NT2/D1 (cell line): ENCODE measurements at regions not wholly inside any gene's neighbourhood (a gene's known extent, or its start where the extent isn't known, plus 50 kb on each side); places are given as distances from the start of the nearest gene placed in this dataset.

Experiments used
- SUZ12 ChIP-seq: IDR thresholded peaks from 2 replicates; pipeline ENCODE4 v1.6.1; 2011; ENCODE audit not compliant: insufficient read length, insufficient read depth; ENCODE audit errors: extremely low read depth
- ZNF274 ChIP-seq: IDR thresholded peaks from 2 replicates; pipeline ENCODE4 v1.6.1; 2011; ENCODE audit warnings: mild to moderate bottlenecking, low read depth, low read length

DNA sequence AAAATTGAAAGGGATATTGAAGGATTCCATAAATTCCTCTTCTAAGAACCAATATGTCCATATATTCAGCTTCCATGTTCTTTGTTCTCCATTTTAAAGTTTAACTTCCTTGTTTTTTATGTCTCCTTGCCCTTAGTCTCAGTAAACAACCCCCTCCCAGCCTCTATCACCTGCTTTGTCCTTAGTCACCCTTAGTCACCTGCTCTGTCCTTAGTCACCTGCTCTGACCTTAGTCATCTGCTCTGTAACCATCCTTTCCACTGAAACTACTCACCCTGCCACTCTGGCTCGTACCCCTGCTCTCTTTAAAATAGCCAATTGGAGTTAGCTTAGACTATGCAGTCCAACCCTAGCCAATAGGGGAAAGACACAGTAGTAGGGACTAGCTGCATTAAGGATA is 136.2 kb upstream of the TMEM106B start:
- no peak for TF ChIP-seq SUZ12
- TF ChIP-seq ZNF274, result no peak
